ENCODE measurements at regions not wholly inside any gene's neighbourhood (a gene's known extent, or its start where the extent isn't known, plus 50 kb on each side); places are given as distances from the start of the nearest gene placed in this dataset.

GRCh38 chr1:191151321-191151807 is 673.7 kb upstream of the BRINP3 start:
- Histone ChIP-seq H3K9me3 (no peaks in the 10 kb centered on the region), H3K27ac (no peak overlapping the region), H3K4me1 (no peaks in the 10 kb centered on the region), H3K4me3 (no peak overlapping the region), H3K36me3 (no peaks in the 10 kb centered on the region), H3K27me3 (no peaks in the 10 kb centered on the region)
- DNase-seq (peak; percentile 48), ATAC-seq (no peak)
- intact Hi-C loops (cut with DNase I) = no loop called here
- TF ChIP-seq, protein P1, sequence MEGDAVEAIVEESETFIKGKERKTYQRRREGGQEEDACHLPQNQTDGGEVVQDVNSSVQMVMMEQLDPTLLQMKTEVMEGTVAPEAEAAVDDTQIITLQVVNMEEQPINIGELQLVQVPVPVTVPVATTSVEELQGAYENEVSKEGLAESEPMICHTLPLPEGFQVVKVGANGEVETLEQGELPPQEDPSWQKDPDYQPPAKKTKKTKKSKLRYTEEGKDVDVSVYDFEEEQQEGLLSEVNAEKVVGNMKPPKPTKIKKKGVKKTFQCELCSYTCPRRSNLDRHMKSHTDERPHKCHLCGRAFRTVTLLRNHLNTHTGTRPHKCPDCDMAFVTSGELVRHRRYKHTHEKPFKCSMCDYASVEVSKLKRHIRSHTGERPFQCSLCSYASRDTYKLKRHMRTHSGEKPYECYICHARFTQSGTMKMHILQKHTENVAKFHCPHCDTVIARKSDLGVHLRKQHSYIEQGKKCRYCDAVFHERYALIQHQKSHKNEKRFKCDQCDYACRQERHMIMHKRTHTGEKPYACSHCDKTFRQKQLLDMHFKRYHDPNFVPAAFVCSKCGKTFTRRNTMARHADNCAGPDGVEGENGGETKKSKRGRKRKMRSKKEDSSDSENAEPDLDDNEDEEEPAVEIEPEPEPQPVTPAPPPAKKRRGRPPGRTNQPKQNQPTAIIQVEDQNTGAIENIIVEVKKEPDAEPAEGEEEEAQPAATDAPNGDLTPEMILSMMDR (IDR thresholded peaks at IDR 0.05) = no peak

DNA sequence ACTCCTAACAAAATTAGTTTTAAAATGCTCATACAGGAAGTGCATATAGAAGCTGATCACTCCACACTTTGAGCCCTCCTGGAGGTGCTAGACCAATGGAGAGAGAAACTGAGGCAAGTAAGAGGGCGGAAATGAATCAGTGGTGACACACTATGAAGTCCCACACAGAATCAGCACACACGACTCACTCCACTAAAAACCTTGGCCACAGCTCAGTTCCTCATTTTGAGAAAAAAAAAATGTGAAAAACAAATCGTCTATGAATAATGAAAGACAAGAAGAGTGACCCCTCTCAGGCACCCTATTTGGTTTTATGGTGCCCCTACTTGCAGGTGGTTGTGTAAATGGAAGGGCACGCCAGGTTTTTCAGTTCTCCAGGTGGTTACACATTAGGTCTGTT is 675.1 kb upstream of the BRINP3 start:
- Histone ChIP-seq H3K27ac (no peak overlapping the region), H3K27me3 (no peaks in the 10 kb centered on the region), H3K4me3 (no peak overlapping the region), H3K36me3 (no peaks in the 10 kb centered on the region), H3K9me3 (no peaks in the 10 kb centered on the region), H3K4me1 (no peaks in the 10 kb centered on the region)
- TF ChIP-seq, protein P1 (IDR thresholded peaks at IDR 0.05) = no peak
- intact Hi-C loops (cut with DNase I) = no loop called here
- no peak for ATAC-seq
- no peak for DNase-seq

DNA sequence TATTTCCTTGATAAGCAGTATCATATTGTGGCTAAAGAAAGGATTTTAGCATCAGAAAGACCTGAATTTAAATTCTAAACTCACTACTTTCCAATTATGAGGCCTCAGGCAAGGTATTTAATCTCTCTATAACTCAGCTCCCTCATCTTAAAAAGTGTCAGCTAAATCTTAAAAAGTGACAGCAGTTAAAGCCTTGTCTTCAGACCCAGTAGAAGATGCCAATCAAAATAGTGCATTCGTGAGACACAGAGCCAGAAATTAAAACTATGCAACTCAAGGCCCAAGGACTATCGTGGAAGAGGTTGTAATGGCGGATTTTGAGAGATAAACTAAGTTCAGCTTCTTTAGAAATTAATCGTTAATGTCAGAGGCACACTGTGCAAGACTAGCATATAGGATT is 677.5 kb upstream of the BRINP3 start:
- intact Hi-C loops (cut with DNase I) = no loop called here
- no peak for ATAC-seq
- DNase-seq = no peak
- Histone ChIP-seq H3K27ac (no peak overlapping the region), H3K4me3 (no peak overlapping the region), H3K9me3 (no peaks in the 10 kb centered on the region), H3K27me3 (no peaks in the 10 kb centered on the region), H3K4me1 (no peaks in the 10 kb centered on the region), H3K36me3 (no peaks in the 10 kb centered on the region)
- TF ChIP-seq, protein P1 (IDR thresholded peaks at IDR 0.05) = no peak

DNA sequence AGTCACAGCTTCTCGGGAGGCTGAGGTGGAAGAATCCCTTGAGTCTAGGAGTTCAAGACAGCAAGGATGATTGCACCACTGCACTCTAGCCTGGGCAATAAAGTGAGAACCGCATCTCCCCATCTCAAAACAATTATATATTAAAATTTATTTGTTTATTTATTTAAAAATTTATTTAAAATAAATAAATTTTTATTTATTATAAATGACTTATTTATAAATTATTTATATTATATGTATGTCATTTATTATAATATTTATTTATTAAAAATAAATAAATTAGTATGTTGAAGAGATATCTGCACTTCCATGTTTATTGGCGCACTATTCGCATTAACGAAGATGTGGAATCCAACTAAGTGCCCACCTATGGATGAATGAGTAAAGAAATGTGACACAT is 683.2 kb upstream of the BRINP3 start:
- no peak for DNase-seq
- TF ChIP-seq, protein P1 (IDR thresholded peaks at IDR 0.05) = no peak
- Histone ChIP-seq H3K36me3 (no peaks in the 10 kb centered on the region), H3K9me3 (no peaks in the 10 kb centered on the region), H3K27ac (no peak overlapping the region), H3K4me3 (no peak overlapping the region), H3K27me3 (no peaks in the 10 kb centered on the region), H3K4me1 (no peaks in the 10 kb centered on the region)
- intact Hi-C loops (cut with DNase I) = no loop called here
- ATAC-seq = no peak

DNA sequence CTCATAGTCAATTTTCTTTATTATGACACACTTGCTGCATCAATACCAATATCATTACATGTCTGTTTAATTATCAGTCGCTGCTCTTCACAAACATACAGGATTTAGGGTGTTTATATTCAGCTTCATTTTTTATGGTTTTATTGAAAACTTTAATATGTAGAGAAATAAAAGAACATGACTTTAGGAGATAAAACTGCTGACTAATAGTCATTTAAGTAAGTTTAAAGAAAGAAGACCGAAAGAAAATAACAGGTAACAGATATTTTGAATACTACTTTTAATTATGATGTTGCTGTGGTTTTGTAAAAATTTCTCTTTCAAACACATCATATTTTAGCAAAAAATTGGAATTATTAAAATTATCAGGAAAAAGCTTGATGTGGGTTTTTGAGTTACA is 685.1 kb upstream of the BRINP3 start:
- intact Hi-C loops (cut with DNase I) = no loop called here

More for the DNA sequence above, 685.1 kb upstream of the BRINP3 start:
- Histone ChIP-seq H3K9me3 (no peaks in the 10 kb centered on the region), H3K36me3 (no peaks in the 10 kb centered on the region), H3K4me3 (no peak overlapping the region), H3K27me3 (no peaks in the 10 kb centered on the region), H3K4me1 (no peaks in the 10 kb centered on the region), H3K27ac (no peak overlapping the region)
- DNase-seq = no peak
- ATAC-seq = no peak
- TF ChIP-seq, protein P1 (IDR thresholded peaks at IDR 0.05) = no peak
